Neuronal stem cell (in vitro differentiated cells): ENCODE measurements at regions not wholly inside any gene's neighbourhood (a gene's known extent, or its start where the extent isn't known, plus 50 kb on each side); places are given as distances from the start of the nearest gene placed in this dataset.

Experiments
- DNase-seq: peaks from one replicate; pipeline ENCODE4 v3.0.0-alpha.2; 2013; ENCODE audit warnings: low spot score
- H2AFZ ChIP-seq: one replicate; pipeline ENCODE4 v1.6.1; 2013; ENCODE audit warnings: mild to moderate bottlenecking, low read length, inconsistent platforms
- H2AK5ac ChIP-seq: 2 replicates; pipeline ENCODE4 v1.6.1; 2013; ENCODE audit warnings: low read depth, mild to moderate bottlenecking, inconsistent platforms, low read length, moderate library complexity, mixed read lengths
- H2BK120ac ChIP-seq: 2 replicates; pipeline ENCODE4 v1.6.1; 2013; ENCODE audit warnings: low read depth, mild to moderate bottlenecking, inconsistent platforms, low read length, moderate library complexity, mixed read lengths
- H2BK12ac ChIP-seq: one replicate; pipeline ENCODE4 v1.6.1; 2013; ENCODE audit warnings: low read length, inconsistent platforms
- H2BK15ac ChIP-seq: 2 replicates; pipeline ENCODE4 v1.6.1; 2013; ENCODE audit warnings: mild to moderate bottlenecking, low read length, inconsistent platforms, mixed read lengths
- H2BK5ac ChIP-seq: one replicate; pipeline ENCODE4 v1.6.1; 2013; ENCODE audit warnings: inconsistent platforms, mild to moderate bottlenecking, low read length, moderate library complexity
- H3K14ac ChIP-seq: one replicate; pipeline ENCODE4 v1.6.1; 2013; ENCODE audit warnings: low read length, inconsistent platforms
- H3K18ac ChIP-seq: 2 replicates; pipeline ENCODE4 v1.6.1; 2013; ENCODE audit warnings: low read length, inconsistent platforms
- H3K23ac ChIP-seq: 2 replicates; pipeline ENCODE4 v1.6.1; 2013; ENCODE audit warnings: low read depth, mild to moderate bottlenecking, mixed read lengths, low read length, inconsistent platforms; ENCODE audit not compliant: poor library complexity
- H3K27ac ChIP-seq: replicated peaks from 3 replicates; pipeline ENCODE4 v1.5.1; 2013; ENCODE audit warnings: low read length, inconsistent platforms
- H3K27me3 ChIP-seq, 3 experiments: 2 replicates each; pipeline ENCODE4 v1.6.1; 2013; ENCODE audit warnings: low read length in 3 of 3, mild to moderate bottlenecking in 2 of 3, inconsistent platforms in 1 of 3, low read depth in 1 of 3, mixed read lengths in 1 of 3, moderate library complexity in 1 of 3; ENCODE audit not compliant: control insufficient read depth in 3 of 3, insufficient read depth in 3 of 3
- H3K36me3 ChIP-seq, 2 donors: replicated peaks in 1 of 2; 2 replicates each; pipeline ENCODE4 v1.6.1; 2013; ENCODE audit warnings: low read length in 2 of 2; ENCODE audit not compliant: control insufficient read depth in 2 of 2, insufficient read depth in 2 of 2
- H3K4ac ChIP-seq: 2 replicates; pipeline ENCODE4 v1.6.1; 2013; ENCODE audit warnings: inconsistent platforms, mild to moderate bottlenecking, low read length, moderate library complexity
- H3K4me1 ChIP-seq, 2 donors: 1 replicate in 1 of 2; 2 replicates in 1 of 2; pipeline ENCODE4 v1.6.1; 2013; ENCODE audit warnings: low read length in 2 of 2, low read depth in 1 of 2; ENCODE audit not compliant: control insufficient read depth in 2 of 2, insufficient read depth in 1 of 2
- H3K4me2 ChIP-seq: one replicate; pipeline ENCODE4 v1.6.1; 2013; ENCODE audit warnings: mild to moderate bottlenecking, low read length, inconsistent platforms; ENCODE audit not compliant: insufficient read depth, poor library complexity, severe bottlenecking
- H3K4me3 ChIP-seq, 2 donors: 2 replicates each; pipeline ENCODE4 v1.5.1; 2013; ENCODE audit warnings: low read length in 2 of 2, mild to moderate bottlenecking in 2 of 2, inconsistent platforms in 1 of 2, moderate library complexity in 1 of 2
- H3K79me1 ChIP-seq: one replicate; pipeline ENCODE4 v1.6.1; 2013; ENCODE audit warnings: low read depth, mild to moderate bottlenecking, inconsistent platforms, low read length, moderate library complexity
- H3K9ac ChIP-seq: one replicate; pipeline ENCODE4 v1.6.1; 2013; ENCODE audit warnings: mild to moderate bottlenecking, low read depth, low read length, inconsistent platforms; ENCODE audit not compliant: poor library complexity
- H3K9me3 ChIP-seq, 2 donors: replicated peaks in 1 of 2; 2 replicates each; pipeline versions ENCODE3 to v1.6.1; 2013; ENCODE audit warnings: low read length in 2 of 2, mild to moderate bottlenecking in 2 of 2, inconsistent platforms in 1 of 2, low read depth in 1 of 2, mixed read lengths in 1 of 2, moderate library complexity in 1 of 2; ENCODE audit not compliant: control insufficient read depth in 2 of 2, insufficient read depth in 1 of 2
- H4K8ac ChIP-seq: one replicate; pipeline ENCODE4 v1.6.1; 2013; ENCODE audit warnings: low read depth, mild to moderate bottlenecking, inconsistent platforms, low read length, moderate library complexity
- H4K91ac ChIP-seq: one replicate; pipeline ENCODE4 v1.6.1; 2013; ENCODE audit warnings: low read length, low read depth, mild to moderate bottlenecking, inconsistent platforms; ENCODE audit not compliant: poor library complexity
- WGBS, 2 donors: extraction: QIAGEN DNeasy Blood & Tissue Kit; methylation state at CpG; one replicate each; pipeline ENCODE4 v1.1.7; 2013; ENCODE audit warnings: missing lambda C conversion rate in 2 of 2, mixed read lengths in 1 of 2; ENCODE audit not compliant: insufficient read length in 2 of 2, insufficient replicate concordance in 1 of 2; ENCODE audit errors: extremely low coverage in 2 of 2; 5-methylcytosine and 5-hydroxymethylcytosine counted together

- Histone ChIP-seq H3K9me3 (peaks cover 0 to 3% of the 10 kb centered on the region in 2 donors), H4K91ac (no peak overlapping the region), H3K27me3 (no peaks in the 10 kb centered on the region), H3K18ac (no peak overlapping the region), H2BK120ac (no peak overlapping the region), H3K4ac (no peak overlapping the region), H4K8ac (no peak overlapping the region), H3K79me1 (no peaks in the 10 kb centered on the region), H2BK15ac (no peak overlapping the region), H2BK5ac (no peak overlapping the region), H3K4me1 (peaks cover 8 to 18% of the 10 kb centered on the region in 2 donors), H3K4me2 (no peak overlapping the region), H3K36me3 (no peaks in the 10 kb centered on the region), H3K9ac (no peak overlapping the region), H2AFZ (no peak overlapping the region), H2AK5ac (no peak overlapping the region), H3K14ac (no peak overlapping the region), H3K23ac (no peak overlapping the region), H3K27ac (peak overlapping the region; percentile 66), H2BK12ac (no peak overlapping the region), H3K4me3 (no peak overlapping the region)
- WGBS, 2 donors = no CpG with 5 or more reads among the region's 2 CpGs
- no peak for DNase-seq
Measured at GRCh38 chr18:55876254-55876653, 288.3 kb upstream of the TCF4 start.

GRCh38 chr18:55875371-55875901 lies 287.4 kb upstream of the TCF4 start:
- H4K8ac ChIP-seq = no peak overlapping the region
- no peak overlapping the region for H2BK120ac ChIP-seq
- no peaks in the 10 kb centered on the region for H3K79me1 ChIP-seq
- peak overlapping the region; percentile 72 for H3K27ac ChIP-seq
- H2BK15ac ChIP-seq = no peak overlapping the region
- no peak overlapping the region for H3K9ac ChIP-seq
- peak overlapping the region; percentile 23 for H3K4me2 ChIP-seq
- H3K36me3 ChIP-seq = no peaks in the 10 kb centered on the region
- H3K4me3 ChIP-seq = no peak overlapping the region
- no peak overlapping the region for H3K4ac ChIP-seq
- H2BK5ac ChIP-seq = no peak overlapping the region
- no peak overlapping the region for H4K91ac ChIP-seq
- no peak overlapping the region for H3K14ac ChIP-seq
- peaks cover 0 to 3% of the 10 kb centered on the region in 2 donors for H3K9me3 ChIP-seq
- H3K23ac ChIP-seq = no peak overlapping the region
- peak; percentile 64 for DNase-seq
- no peak overlapping the region for H2BK12ac ChIP-seq
- H2AFZ ChIP-seq = peak overlapping the region; percentile 0
- WGBS, 2 donors = no CpG with 5 or more reads among the region's 3 CpGs
- H2AK5ac ChIP-seq = no peak overlapping the region
- no peak overlapping the region for H3K18ac ChIP-seq
- peaks cover 8 to 18% of the 10 kb centered on the region in 2 donors for H3K4me1 ChIP-seq
- no peaks in the 10 kb centered on the region for H3K27me3 ChIP-seq

- WGBS, 2 donors = no CpG with 5 or more reads among the region's 7 CpGs
- no peak overlapping the region for H2BK5ac ChIP-seq
- no peaks in the 10 kb centered on the region for H3K79me1 ChIP-seq
- no peak overlapping the region for H3K27ac ChIP-seq
- DNase-seq = no peak
- no peak overlapping the region for H3K23ac ChIP-seq
- H2BK12ac ChIP-seq = no peak overlapping the region
- H3K27me3 ChIP-seq = no peaks in the 10 kb centered on the region
- peaks cover 0 to under 1% of the 10 kb centered on the region in 2 donors for H3K4me1 ChIP-seq
- H3K4me2 ChIP-seq = no peak overlapping the region
- no peak overlapping the region for H2BK120ac ChIP-seq
- no peak overlapping the region for H3K9ac ChIP-seq
- no peak overlapping the region for H2AK5ac ChIP-seq
- no peak overlapping the region for H2BK15ac ChIP-seq
- H3K4ac ChIP-seq = no peak overlapping the region
- H3K9me3 ChIP-seq = no peaks in the 10 kb centered on the region
- H4K8ac ChIP-seq = no peak overlapping the region
- H3K4me3 ChIP-seq = no peak overlapping the region
- H2AFZ ChIP-seq = no peak overlapping the region
- H4K91ac ChIP-seq = no peak overlapping the region
- H3K18ac ChIP-seq = no peak overlapping the region
- H3K36me3 ChIP-seq = no peaks in the 10 kb centered on the region
- no peak overlapping the region for H3K14ac ChIP-seq
Measured at GRCh38 chr18:55869556-55870501, 281.8 kb upstream of the TCF4 start.

GRCh38 chr18:55868909-55869308 lies 280.9 kb upstream of the TCF4 start:
- Histone ChIP-seq H3K4me1 (peaks cover 0 to under 1% of the 10 kb centered on the region in 2 donors), H2AFZ (no peak overlapping the region), H2BK5ac (no peak overlapping the region), H4K91ac (no peak overlapping the region), H3K23ac (no peak overlapping the region), H2BK12ac (no peak overlapping the region), H3K27me3 (no peaks in the 10 kb centered on the region), H3K9me3 (no peaks in the 10 kb centered on the region), H2AK5ac (no peak overlapping the region), H3K18ac (no peak overlapping the region), H2BK15ac (no peak overlapping the region), H2BK120ac (no peak overlapping the region), H3K27ac (no peak overlapping the region), H3K4me2 (no peak overlapping the region), H3K4ac (no peak overlapping the region), H3K79me1 (no peaks in the 10 kb centered on the region), H3K4me3 (no peak overlapping the region), H4K8ac (no peak overlapping the region), H3K9ac (no peak overlapping the region), H3K14ac (no peak overlapping the region), H3K36me3 (no peaks in the 10 kb centered on the region)
- no peak for DNase-seq
- no CpG with 5 or more reads among the region's 1 CpG for WGBS, 2 donors
